GM18907 (cell line): ENCODE measurements at regions not wholly inside any gene's neighbourhood (a gene's known extent, or its start where the extent isn't known, plus 50 kb on each side); places are given as distances from the start of the nearest gene placed in this dataset.
A peak's percentile ranks its signal among the peaks of the same experiment; 100 is the strongest.
"Not testable (repeated sequence)": the region's sequence is repeated elsewhere in the genome, so short reads cannot be mapped to it uniquely, and the experiment has no call there.

Experiments used
- ATAC-seq: cut with Tn5 transposase; IDR thresholded peaks from one replicate; pipeline ENCODE4 v1.9.1; 2021; ENCODE audit warnings: mild to moderate bottlenecking, moderate library complexity; ENCODE audit not compliant: unreplicated experiment

DNA sequence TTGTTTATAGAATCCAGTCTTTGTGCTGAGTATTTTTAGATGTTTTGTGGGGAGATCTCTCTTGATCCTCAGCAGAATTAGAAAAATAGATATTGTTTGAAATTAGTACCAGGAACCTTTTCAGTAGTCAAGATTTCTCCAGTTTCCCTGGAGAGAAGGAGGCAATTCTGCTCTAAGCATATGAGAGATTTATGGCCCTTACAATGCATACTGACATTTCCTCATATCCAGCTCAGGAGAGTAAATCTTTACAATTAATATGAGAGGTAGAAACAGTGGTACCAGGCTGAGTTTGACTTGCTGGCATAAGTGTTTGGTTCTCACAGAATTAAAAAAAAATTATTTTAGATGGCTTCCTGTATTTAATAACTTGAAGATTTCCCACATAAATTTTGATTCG lies 239.1 kb upstream of the SGO1 start:
- no peak for ATAC-seq

DNA sequence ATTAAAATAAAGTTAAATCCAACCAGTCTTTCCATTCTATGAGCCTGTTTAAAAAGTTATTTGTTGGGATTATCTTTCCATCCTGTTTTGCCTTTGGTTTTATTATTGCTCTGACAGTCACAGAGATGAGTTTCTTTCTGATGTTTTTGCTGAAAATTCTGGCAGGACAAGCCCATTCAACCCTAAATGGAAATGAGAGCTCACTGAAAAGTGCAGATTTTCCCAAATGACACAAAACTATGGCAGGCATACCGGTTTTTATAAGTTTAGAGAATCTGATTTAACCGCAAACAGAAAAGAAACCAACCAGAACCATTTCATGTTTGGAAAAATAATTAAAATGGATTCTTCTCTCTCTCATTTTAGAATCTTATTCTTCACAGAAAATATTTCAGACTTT lies 238.1 kb upstream of the SGO1 start:
- ATAC-seq = no peak

DNA sequence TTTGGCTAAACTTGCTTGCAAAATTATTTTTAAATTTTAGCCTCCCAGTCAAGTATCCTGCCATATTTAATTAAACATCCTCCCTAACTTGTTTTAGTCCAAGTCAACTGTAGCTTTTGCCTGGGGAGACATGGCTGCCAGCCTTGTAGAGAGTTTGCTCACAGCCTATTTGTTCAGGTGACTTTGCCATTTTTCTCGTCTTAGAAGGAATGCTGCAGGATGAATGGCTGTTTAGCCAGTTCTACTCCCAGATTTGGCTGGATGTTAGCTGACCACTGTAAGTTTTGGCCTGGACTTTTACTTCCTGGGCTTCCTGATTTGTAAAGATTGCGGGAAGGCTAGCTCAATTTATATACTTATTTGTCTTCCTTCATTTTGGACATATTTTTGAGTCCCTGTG lies 236.4 kb upstream of the SGO1 start:
- ATAC-seq = no peak

DNA sequence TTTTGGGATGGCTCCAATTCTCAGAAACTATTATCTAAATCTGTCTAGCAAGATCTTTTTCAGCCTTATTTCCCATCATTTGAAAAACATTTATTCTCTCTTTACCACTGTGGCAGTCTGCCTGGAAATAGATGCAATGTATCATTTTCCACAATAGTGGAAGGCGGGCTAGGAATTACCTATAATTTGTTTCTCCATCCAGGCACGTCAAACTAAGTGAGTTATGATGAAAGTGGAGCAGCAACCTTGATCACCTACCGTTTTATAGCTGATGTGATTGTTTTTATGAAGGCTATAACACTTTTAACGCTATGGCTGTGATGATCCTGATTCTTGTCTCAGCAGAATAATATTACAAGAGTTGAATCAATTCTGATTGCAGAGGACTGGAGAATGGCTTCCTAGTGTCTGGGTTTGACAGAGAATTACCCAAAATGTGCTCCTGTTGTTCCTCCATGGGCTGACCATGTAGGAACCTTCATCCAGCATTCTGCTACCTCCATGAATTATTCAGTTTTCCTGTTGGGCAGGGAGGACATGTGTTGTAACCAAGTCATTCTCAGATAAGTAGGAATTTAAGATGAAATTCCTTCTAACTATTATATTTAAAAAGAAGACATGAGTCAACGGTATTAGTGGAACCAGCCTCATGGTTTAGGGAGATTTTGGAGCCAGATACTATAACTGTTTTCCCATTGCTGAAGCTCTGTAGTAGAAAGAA lies 231.5 kb upstream of the SGO1 start:
- ATAC-seq = no peak

DNA sequence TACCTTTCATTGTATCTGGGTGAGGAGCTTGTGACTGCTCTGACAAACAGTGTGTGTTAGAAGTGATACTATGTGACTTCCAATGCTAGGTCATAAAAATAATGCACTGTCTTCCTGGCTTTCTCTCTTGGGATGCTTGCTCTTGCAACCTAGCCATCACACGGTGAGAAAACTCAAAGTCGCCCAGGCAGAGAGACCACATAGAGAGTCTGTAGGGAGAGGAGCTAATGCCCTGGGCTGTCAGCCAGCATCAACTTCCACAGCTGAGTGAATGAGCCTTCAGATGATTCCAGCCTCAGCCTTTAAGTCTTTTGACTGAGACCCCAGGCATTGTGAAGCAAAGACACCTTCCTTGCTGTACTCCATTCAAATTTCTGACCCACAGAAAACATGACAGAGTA lies 220.6 kb upstream of the SGO1 start:
- ATAC-seq = no peak

DNA sequence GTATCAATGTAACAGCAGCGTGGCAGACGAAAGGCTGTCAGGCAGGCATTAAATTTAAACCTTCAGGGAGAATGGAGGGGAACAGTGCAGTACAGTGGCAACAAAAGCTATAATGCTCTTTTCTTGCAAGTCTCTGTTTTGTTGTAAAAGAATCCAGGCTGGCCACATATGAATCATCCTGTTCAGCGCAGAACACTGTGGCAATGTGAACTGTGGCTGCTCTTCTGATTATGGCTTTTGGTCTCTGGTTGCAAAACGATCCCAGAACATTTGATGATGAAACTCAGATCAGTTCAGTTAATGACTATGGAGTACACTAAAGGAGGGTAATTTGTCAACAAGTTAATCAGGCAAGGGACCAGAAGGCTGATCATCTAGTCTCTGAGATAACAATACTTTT lies 219.7 kb upstream of the SGO1 start:
- no peak for ATAC-seq

DNA sequence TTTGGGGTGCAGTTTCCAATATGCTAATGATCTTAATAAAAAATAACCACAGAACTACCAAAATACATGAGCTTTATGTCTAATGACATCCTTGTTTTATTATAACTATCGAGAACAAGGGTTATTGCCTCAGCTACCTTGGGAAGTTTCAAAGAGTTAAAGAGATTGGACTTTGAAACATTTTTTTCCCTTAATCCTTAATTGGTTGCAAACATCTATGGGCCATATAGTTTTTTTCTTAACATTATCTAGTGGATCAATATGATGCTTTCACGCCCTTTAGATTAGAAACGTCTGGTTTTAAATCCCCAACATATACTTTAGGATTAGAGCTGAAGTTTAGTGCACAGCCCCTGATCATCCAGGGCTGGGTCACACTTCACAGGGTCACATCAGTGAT lies 219.2 kb upstream of the SGO1 start:
- no peak for ATAC-seq

DNA sequence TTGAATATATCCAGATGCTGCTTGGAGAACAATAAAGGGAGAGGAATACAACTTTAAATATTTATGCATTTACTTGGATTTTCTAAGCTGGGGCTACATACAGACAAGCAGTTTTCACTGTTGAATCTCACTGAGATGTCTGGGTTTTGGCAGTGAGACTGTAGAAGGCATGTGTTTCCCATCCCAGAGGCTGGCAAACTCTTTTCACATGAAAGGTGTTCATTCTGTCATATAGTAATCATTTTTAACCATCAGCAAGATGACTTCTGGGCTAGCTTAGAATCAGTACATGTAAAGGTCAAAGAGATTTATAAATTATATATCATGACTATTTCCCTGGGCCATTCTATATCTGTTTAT lies 218.7 kb upstream of the SGO1 start:
- no peak for ATAC-seq

DNA sequence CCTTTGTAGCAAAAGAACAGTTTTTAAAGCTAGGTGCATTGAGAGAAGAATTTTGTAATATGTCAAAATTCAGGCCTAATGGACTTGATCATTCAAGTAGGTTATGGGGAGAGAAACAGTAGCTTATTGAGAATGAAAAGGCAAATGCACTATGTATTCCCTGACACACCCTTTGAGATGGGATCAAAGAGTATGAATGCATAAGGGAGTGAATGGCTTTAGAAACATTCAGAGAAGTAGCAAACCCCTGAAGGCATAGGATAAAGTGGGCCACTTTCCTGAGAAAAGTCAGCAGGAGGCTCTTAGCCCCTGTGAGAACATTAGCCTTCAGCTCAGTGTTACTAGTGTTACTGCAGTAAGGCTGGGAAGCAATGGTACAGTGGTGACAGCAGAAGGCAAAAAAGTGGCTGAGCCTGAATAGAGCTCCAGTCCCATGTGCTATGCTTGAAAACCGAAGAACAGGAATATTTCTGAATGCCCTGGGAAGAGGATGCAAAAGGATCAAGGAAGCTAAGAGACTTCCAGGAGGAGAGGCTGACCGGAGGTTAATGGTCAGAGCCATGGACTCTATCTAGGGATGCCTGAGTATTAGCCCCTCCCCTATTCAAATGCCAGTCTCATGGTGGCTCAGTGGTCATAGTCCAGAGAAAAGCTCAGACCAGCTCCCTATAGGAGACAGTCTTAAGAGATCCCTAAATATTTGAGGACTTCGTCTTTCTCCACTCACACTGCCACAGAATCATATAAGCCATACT lies 218.2 kb upstream of the SGO1 start:
- ATAC-seq = no peak

DNA sequence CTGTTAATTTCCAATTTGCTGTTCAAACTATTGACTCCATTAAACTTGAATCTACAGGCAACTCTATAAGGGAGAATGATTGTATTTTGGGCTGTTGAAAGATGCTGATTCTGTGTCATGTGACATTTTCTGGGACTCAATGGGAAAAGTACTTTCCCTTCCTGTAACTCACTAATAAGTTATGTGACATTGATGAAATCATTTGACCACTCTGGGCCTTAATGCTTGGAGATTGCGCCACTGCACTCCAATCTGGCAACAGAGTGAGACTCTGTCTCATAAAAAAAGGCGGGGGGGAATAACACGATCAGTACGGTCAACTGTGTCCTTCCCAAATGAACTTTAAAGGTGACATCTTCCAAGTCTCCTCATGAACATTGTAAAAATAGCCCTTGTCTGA lies 215.2 kb upstream of the SGO1 start:
- ATAC-seq = no peak

DNA sequence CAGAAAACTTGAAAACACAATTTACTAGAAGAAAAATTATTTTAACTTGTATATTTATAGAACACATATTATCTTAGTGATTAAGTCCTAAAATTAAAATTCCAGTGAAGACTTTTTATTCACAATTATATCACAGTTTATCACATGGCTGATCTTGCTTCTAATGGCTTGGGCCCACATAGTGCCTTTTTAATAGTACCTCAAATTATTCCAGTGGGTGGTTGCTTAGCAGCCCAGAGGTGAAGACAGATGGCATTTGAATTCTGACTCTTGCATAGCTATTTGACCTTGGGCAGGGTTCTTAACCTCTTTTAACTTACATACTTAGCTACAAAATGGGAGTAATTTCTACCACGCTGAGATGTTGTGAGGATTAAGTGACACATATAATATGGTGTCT lies 214.7 kb upstream of the SGO1 start:
- no peak for ATAC-seq

DNA sequence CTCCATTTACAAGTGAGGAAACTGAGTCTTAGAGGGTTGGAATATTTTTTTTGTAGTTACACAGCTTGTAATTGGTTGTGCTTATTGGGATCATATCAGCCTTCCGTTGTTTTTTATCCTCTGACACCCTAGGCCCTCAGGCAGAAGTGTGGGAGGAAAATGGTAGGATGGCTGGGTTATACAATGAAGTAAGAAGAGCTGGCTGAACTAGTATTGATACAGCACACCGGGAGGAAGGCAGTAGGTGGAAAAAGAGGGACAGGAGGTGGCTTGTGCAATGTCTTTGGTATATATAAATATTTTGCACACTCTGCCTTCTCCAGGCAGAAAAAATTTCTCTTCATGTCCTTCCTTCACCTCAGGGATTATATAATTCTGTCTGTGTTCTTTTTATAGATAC lies 214.3 kb upstream of the SGO1 start:
- no peak for ATAC-seq

DNA sequence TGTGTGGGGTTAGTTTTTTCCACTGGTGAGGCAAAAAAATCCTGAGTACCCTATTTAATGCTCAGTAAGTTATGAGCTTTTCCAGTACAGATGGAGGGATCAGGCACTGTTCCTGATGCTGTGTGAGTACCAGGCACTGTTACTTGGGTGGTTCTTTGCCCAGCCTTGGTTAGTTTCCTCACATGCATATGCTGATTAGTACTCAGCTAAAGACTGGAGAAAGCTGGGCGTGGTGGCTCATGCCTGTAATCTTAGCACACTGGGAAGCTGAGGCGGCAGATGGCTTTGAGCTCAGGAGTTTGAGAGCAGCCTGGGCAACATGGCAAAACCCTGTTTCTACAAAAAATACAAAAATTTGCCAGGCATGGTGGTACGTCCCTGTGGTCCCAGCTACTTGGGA lies 210.3 kb upstream of the SGO1 start:
- no peak for ATAC-seq

DNA sequence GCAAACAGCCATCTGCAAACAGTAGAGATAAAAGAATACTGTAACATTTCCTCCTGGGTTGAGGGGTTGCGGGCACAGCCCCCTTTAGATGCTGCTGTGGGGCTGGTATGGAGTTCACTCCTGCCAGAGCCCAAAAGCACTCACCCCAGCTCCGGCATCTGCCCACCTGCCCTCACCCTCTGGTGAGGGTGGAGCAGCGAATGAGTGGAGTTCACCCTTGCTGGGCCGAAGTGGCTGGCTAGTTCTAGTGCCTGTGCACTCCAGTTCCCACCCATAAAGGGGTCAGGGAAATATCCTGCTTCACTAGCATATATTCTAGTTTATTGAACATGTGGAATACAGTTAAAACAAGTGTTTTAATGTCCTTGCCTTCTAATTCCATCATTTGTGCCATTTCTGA lies 209.7 kb upstream of the SGO1 start:
- ATAC-seq = no peak

DNA sequence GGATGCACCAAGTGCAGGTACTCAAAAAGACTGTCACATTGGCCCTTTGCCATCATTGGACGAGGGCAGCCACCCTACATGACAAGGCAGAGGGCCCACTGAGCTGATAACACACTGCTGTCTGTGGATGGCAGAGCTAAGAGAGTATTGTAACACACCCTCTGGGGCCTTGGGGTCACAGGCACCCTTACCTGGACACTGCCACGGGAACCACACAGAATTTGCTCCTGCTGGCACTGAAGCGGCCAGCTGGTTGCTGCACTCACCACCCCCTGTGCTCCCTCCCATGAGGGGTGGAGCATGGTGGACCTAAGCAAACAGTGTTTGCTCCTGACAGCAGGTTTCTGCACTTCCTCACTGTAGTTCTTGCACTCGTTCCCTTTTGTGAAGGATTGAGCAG lies 208.2 kb upstream of the SGO1 start:
- no peak for ATAC-seq

DNA sequence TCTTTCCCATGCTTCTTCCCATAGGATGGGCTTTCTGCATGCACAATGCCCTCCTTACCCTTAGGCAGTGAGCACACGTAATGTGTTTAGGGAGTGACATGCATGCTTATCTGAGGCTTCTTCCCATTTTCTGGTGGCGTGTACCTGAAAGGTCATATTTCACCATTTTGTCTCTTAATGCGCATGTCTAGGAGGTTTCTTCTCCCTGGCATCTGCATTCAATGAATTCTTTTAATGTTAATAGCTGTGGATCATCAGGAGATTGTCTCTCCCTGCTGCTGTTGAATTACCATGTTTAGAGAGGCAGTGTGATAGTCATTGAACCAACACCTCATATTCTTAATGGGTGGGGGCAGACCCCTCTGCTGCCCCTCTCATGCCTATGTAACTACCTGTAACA lies 205.6 kb upstream of the SGO1 start:
- no peak for ATAC-seq

DNA sequence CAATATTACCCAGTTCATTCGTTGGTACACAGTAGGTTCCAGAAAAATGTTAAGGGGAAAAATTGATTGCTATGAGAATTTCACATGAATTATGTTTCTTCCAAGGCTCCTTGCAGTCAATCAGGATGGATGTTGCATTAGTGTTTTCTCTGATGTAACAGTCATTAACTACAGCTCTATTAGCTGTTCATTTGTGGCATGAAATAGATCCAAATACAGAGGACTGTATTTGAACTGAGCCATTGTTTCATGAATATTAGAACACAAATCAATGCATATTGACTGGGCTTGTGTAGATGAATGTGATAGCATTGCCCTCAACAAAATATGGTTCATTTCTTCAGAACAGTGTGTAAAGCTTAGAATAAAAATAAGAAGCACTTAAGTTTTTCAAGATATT lies 203.0 kb upstream of the SGO1 start:
- ATAC-seq = no peak

DNA sequence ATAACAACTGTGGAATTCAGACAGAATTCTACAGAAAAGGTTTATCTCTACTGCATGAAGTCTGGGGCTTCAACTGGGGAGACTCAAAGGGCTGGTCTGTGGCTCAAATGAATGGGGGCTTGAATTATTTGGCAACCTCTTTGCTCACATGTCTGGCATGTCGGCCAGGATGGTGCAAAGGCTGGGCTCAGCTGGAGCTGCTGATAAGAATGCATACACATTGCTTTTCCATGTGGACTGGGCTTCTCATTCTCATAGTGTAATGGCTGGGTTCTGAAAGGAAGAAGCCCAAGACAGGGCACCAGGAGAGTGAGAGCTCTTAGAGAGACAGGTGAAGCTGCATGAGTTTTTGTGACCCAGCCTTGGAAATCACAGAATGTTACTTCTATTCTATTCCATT lies 194.3 kb upstream of the SGO1 start:
- no peak for ATAC-seq

DNA sequence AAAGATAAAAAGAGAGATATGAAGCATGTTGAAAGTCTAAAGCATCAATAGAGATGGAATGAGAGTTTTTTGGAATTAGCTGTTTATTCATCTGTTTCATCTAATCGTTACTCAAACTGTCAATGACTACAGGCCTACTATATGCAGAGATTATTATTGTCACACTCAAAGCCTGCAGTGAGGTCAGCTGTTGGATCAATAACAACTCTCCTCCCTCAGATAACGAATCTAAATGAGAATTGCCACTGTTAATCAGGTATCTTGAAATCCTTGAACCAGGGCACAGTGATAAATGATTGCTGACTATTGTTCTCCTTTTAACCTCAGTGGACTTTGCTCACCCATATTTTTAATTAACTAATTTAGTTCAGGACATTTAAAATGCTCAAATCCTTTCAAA lies 192.3 kb upstream of the SGO1 start:
- no peak for ATAC-seq

DNA sequence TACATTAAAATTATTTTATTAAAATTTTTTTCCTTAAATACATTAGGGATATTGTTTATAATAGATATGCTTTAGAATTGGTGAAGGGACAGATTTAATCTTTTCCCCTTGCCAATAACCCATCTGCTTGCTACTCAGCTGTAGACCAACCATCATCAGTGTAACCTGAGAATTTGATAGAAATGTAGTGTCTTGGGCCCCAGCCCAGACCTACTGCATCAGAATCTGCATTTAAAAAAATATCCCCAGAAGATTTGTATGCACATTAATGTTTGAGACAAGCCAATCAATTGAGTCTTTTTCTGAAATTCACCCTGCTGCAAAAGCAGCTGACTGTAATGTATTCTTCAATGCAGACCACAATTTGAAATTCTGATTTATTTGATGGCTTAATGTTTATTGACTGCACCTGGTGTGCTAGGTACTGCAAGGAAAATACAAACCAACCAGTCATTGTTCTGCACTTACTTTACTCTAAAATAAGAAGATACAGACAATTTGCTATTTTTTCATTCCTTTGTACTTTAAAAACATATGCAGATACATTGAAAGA lies 190.7 kb upstream of the SGO1 start:
- no peak for ATAC-seq

DNA sequence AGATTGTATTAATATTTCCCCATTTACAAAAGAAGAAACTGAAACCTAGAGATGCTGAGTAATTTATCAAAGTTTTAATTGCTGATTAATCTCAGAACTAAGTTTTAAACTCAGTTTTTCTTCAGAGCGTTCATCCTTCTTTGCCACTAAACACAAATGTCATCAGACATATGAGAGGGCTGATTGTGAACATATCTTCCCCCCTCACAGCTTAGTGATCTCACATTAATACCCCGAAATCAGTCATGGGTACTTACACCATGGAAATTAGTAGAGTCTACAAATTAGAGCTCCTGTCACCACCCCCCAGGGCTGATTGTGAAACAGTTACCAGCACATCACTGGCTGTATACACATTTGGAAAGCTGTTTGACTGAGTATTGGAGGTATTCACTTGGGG lies 189.3 kb upstream of the SGO1 start:
- peak; percentile 76 for ATAC-seq

DNA sequence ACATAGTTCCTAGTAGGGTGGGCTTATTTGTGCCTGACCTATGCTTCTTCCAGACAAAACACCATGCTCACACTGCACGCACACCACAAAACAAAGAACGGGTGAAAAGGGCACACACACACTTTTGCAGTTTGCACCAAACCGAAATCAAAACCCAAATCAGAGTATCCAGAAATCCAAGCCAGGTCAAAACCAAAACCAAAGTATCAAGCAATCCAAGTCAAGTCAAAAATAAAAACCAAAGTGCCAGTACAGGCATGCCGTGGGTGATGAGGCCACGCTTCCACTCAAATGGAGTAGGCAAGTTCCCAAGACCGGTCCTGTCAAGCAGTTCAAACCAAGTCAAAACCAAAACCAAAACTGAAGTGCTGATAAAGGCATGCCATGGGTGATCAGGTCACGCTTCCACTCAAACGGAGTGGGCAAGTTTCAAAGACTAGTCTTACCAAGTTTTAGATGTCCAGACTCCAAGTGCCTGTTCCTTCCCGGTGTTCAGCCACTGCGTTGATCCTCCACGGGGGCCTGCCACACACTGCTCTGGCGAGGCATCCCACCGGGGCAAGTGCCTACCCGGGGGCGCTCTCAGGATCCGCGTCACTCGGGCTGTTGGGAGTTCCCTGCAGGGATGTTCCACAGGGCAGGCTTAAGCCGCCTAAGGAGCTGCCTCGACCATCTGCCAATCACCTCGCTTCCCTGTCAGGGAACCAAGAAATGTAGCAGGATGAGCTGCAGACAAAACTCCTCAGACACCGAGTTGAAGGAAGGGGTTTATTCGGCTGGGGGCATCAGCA lies 184.5 kb upstream of the SGO1 start:
- ATAC-seq = not testable (repeated sequence)
